Spleen (tissue), 11 donors: ENCODE measurements at regions not wholly inside any gene's neighbourhood (a gene's known extent, or its start where the extent isn't known, plus 50 kb on each side); places are given as distances from the start of the nearest gene placed in this dataset.

Experiments used
- DNase-seq: peaks from one replicate; pipeline ENCODE4 v3.0.0-alpha.2; 2020
- H3K27ac ChIP-seq, 8 donors: fragments of 200-600 bp; sonication (generic) in 7 of 8; 1 replicate in 4 of 8; 2 replicates in 4 of 8; pipeline versions ENCODE4 v1.5.0 to v1.8.0; 2016 to 2021; ENCODE audit warnings: inconsistent platforms in 4 of 8, mild to moderate bottlenecking in 4 of 8, moderate library complexity in 1 of 8
- H3K27me3 ChIP-seq, 7 donors: fragments of 200-600 bp; sonication (generic) in 6 of 7; replicated peaks in 1 of 7; 1 replicate in 4 of 7; 2 replicates in 3 of 7; pipeline versions ENCODE4 v1.5.0 to v1.8.0; 2016 to 2021; ENCODE audit warnings: inconsistent platforms in 3 of 7, mild to moderate bottlenecking in 1 of 7
- H3K36me3 ChIP-seq, 6 donors: fragments of 200-600 bp; sonication (generic) in 5 of 6; 1 replicate in 4 of 6; 2 replicates in 2 of 6; pipeline versions ENCODE4 v1.5.0 to v1.8.0; 2016 to 2021; ENCODE audit warnings: inconsistent platforms in 2 of 6
- H3K4me1 ChIP-seq, 6 donors: fragments of 200-600 bp; sonication (generic) in 5 of 6; 1 replicate in 3 of 6; 2 replicates in 3 of 6; pipeline versions ENCODE4 v1.5.0 to v1.8.0; 2016 to 2021; ENCODE audit warnings: inconsistent platforms in 3 of 6
- H3K4me3 ChIP-seq, 8 donors: fragments of 200-600 bp; sonication (generic) in 7 of 8; 1 replicate in 4 of 8; 2 replicates in 4 of 8; pipeline versions ENCODE4 v1.5.0 to v1.8.0; 2016 to 2021; ENCODE audit warnings: inconsistent platforms in 4 of 8, mild to moderate bottlenecking in 4 of 8, moderate library complexity in 2 of 8
- H3K9me3 ChIP-seq, 8 donors: fragments of 200-600 bp; sonication (generic) in 7 of 8; 1 replicate in 4 of 8; 2 replicates in 4 of 8; pipeline versions ENCODE4 v1.5.0 to v1.8.0; 2016 to 2021; ENCODE audit warnings: inconsistent platforms in 4 of 8
- CTCF ChIP-seq, 11 experiments: fragments of 200-600 bp in 7 of 11; fragments of 450-650 bp in 4 of 11; sonication (generic) in 4 of 11; IDR thresholded peaks in 8 of 11; conservative IDR thresholded peaks in 3 of 11; 1 replicate in 7 of 11; 2 replicates in 4 of 11; pipeline versions ENCODE4 v1.4.0 to v1.8.0; 2016 to 2021; ENCODE audit warnings: antibody characterized with exemption in 11 of 11, inconsistent platforms in 4 of 11, mild to moderate bottlenecking in 1 of 11
- POLR2A ChIP-seq, 3 donors: fragments of 450-650 bp; IDR thresholded peaks; one replicate each; pipeline ENCODE4 v1.5.1; 2017; ENCODE audit warnings: antibody characterized with exemption in 3 of 3, mild to moderate bottlenecking in 1 of 3
- POLR2AphosphoS5 ChIP-seq, 3 donors: sonication (generic); formaldehyde crosslinking; IDR thresholded peaks; one replicate each; pipeline ENCODE4 v1.5.1; 2017; ENCODE audit warnings: antibody characterized with exemption in 3 of 3
- WGBS, 5 donors: extraction: QIAGEN DNeasy Blood & Tissue Kit in 3 of 5; methylation state at CpG; one replicate each; pipeline versions ENCODE4 v1.1.5 to v1.1.7; 2013 to 2018; 5-methylcytosine and 5-hydroxymethylcytosine counted together
- intact Hi-C: fragments of 100-400 bp; cut with DNase I; formaldehyde crosslinking; loops from one replicate; pipeline ENCODE4 v1.15.0; 2023; ENCODE audit warnings: low total_unique reads
- donor health status: healthy with polysubstance abuse.
- donor health status: DM: no; HTN: no; CAD: no; lungs with moderate emphysema.
- donor health status: DM: no; HTN: no; CAD: no.
- donor health status: Bipolar disorder and iron deficiency.
- donor health status: healthy.
- donor health status: DM: no; HTN: no; CAD: no.
- donor health status: DM: yes; HTN: yes; CAD: no.

GRCh38 chr9:2338777-2339365 is 282.7 kb upstream of the VLDLR start:
- H3K27ac ChIP-seq = no peak overlapping the region
- H3K27me3 ChIP-seq = no peaks in the 10 kb centered on the region
- WGBS, 5 donors = 89 to 97% (median 92%) methylated on average over 4 of the region's 4 CpGs
- DNase-seq = no peak
- peaks cover 0 to 7% (median 6%) of the 10 kb centered on the region in 6 donors for H3K4me1 ChIP-seq
- H3K4me3 ChIP-seq = no peak overlapping the region
- no peaks in the 10 kb centered on the region for H3K9me3 ChIP-seq
- H3K36me3 ChIP-seq = no peaks in the 10 kb centered on the region
- TF ChIP-seq POLR2A (IDR thresholded peaks at IDR 0.05) (no peak), POLR2AphosphoS5 (IDR thresholded peaks at IDR 0.05) (no peak), CTCF (IDR thresholded peaks at IDR 0.05 in 8 of 11, conservative IDR thresholded peaks at IDR 0.05 in 3 of 11) (no peak)
- intact Hi-C loops = no loop called here

- Histone ChIP-seq H3K4me3 (no peak overlapping the region), H3K36me3 (no peaks in the 10 kb centered on the region), H3K4me1 (peaks cover 0 to 7% (median 6%) of the 10 kb centered on the region in 6 donors), H3K27me3 (no peaks in the 10 kb centered on the region), H3K27ac (no peak overlapping the region), H3K9me3 (no peaks in the 10 kb centered on the region)
- intact Hi-C loops = no loop called here
- no peak for TF ChIP-seq CTCF (IDR thresholded peaks at IDR 0.05 in 8 of 11, conservative IDR thresholded peaks at IDR 0.05 in 3 of 11)
- no peak for TF ChIP-seq POLR2A (IDR thresholded peaks at IDR 0.05)
- TF ChIP-seq POLR2AphosphoS5 (IDR thresholded peaks at IDR 0.05) = no peak
- 90 to 97% (median 94%) methylated on average over 6 of the region's 6 CpGs for WGBS, 5 donors
- no peak for DNase-seq
Measured at GRCh38 chr9:2339416-2339815, 282.2 kb upstream of the VLDLR start.

- no peaks in the 10 kb centered on the region for H3K9me3 ChIP-seq
- peaks cover 0 to 7% (median 2%) of the 10 kb centered on the region in 6 donors for H3K4me1 ChIP-seq
- intact Hi-C loops = no loop called here
- no peak overlapping the region for H3K27ac ChIP-seq
- no peaks in the 10 kb centered on the region for H3K27me3 ChIP-seq
- H3K36me3 ChIP-seq = no peaks in the 10 kb centered on the region
- 55 to 86% (median 79%) methylated on average over 2 of the region's 2 CpGs for WGBS, 5 donors
- TF ChIP-seq POLR2A (IDR thresholded peaks at IDR 0.05) (no peak), CTCF (IDR thresholded peaks at IDR 0.05 in 8 of 11, conservative IDR thresholded peaks at IDR 0.05 in 3 of 11) (no peak)
- H3K4me3 ChIP-seq = no peak overlapping the region
- DNase-seq = no peak
Measured at GRCh38 chr9:2340046-2340760, 281.4 kb upstream of the VLDLR start.

- H3K9me3 ChIP-seq = no peaks in the 10 kb centered on the region
- H3K4me3 ChIP-seq = no peak overlapping the region
- no peak overlapping the region for H3K27ac ChIP-seq
- H3K4me1 ChIP-seq = peaks cover 0 to 7% (median 0%) of the 10 kb centered on the region in 6 donors
- 56 to 92% (median 83%) methylated on average over 3 of the region's 3 CpGs for WGBS, 5 donors
- intact Hi-C loops = no loop called here
- no peak for DNase-seq
- no peaks in the 10 kb centered on the region for H3K27me3 ChIP-seq
- H3K36me3 ChIP-seq = no peaks in the 10 kb centered on the region
- no peak for TF ChIP-seq POLR2A (IDR thresholded peaks at IDR 0.05)
Measured at GRCh38 chr9:2341126-2341525, 280.5 kb upstream of the VLDLR start.
